ENCODE measurements at regions not wholly inside any gene's neighbourhood (a gene's known extent, or its start where the extent isn't known, plus 50 kb on each side); places are given as distances from the start of the nearest gene placed in this dataset.

DNA sequence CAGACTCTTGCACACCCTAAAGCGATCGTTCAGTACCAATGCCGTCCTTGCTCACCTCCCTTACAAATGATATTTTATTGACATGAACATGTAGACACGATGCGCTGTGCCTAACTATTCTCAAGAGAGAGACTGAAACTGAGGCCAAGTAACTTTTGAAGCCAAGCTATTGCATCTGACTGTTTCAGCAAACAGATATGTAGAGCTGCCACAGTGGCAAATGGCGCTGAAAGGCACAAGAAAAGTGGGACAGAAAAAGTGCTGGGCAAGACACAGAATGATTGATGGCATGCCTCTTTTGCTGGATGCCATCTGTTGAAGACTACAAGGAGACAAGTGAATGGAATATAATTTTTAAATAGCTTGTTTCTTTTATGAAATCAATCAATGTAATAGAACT, 1157.2 kb upstream of the ADGRL4 start:
- no peak for TF ChIP-seq CTCF (IDR thresholded peaks at IDR 0.05)
- no peak for TF ChIP-seq POLR2AphosphoS5 (IDR thresholded peaks at IDR 0.05)
- TF ChIP-seq POLR2A (IDR thresholded peaks at IDR 0.05), result no peak

Data from sigmoid colon (tissue), 4 donors.